Activated CD8-positive, alpha-beta T cell treated with anti-CD3 and anti-CD28 coated beads for 36 hours (primary cell): ENCODE measurements at regions not wholly inside any gene's neighbourhood (a gene's known extent, or its start where the extent isn't known, plus 50 kb on each side); places are given as distances from the start of the nearest gene placed in this dataset.
"Not testable (repeated sequence)": the region's sequence is repeated elsewhere in the genome, so short reads cannot be mapped to it uniquely, and the experiment has no call there.

Experiments used
- ATAC-seq: fragments of 200-7000 bp; cut with Tn5 transposase; one replicate; pipeline ENCODE4 v1.10.0; 2021; ENCODE audit warnings: mild to moderate bottlenecking, moderate library complexity
- CTCF ChIA-PET: fragments of 350-600 bp; sonication (Branson Sonifier 250); formaldehyde crosslinking; loops from one replicate; lab custom pipeline; 2021; ENCODE audit warnings: antibody characterized with exemption; lab: Charles Lee
- POLR2A ChIA-PET: fragments of 350-600 bp; sonication (Branson Sonifier 250); formaldehyde crosslinking; loops from one replicate; lab custom pipeline; 2021; ENCODE audit warnings: antibody characterized with exemption; lab: Charles Lee
- DNase-seq: peaks from one replicate; pipeline ENCODE4 v3.0.0-alpha.2; 2020
- H3K27ac Mint-ChIP-seq: one replicate; pipeline ENCODE4 v1.8.0; 2021; ENCODE audit warnings: mild to moderate bottlenecking, mixed read lengths
- H3K27me3 Mint-ChIP-seq: one replicate; pipeline ENCODE4 v1.8.0; 2021; ENCODE audit warnings: mixed read lengths
- H3K36me3 Mint-ChIP-seq: one replicate; pipeline ENCODE4 v1.8.0; 2021; ENCODE audit warnings: low read depth, mixed read lengths
- H3K4me1 Mint-ChIP-seq: one replicate; pipeline ENCODE4 v1.8.0; 2021; ENCODE audit warnings: low read depth, mixed read lengths
- H3K4me3 Mint-ChIP-seq: one replicate; pipeline ENCODE4 v1.8.0; 2021; ENCODE audit warnings: mild to moderate bottlenecking, moderate library complexity, mixed read lengths
- H3K9me3 Mint-ChIP-seq: one replicate; pipeline ENCODE4 v1.8.0; 2021; ENCODE audit warnings: mixed read lengths
- CTCF ChIP-seq: fragments of 200-600 bp; IDR thresholded peaks from one replicate; pipeline ENCODE4 v1.8.0; 2022; ENCODE audit warnings: antibody characterized with exemption, mild to moderate bottlenecking
- intact Hi-C: fragments of 100-400 bp; cut with micrococcal nuclease; formaldehyde crosslinking; loops from one replicate; pipeline ENCODE4 v1.10.0; 2022

GRCh38 chr7:136103545-136104268, 126.5 kb upstream of the MTPN start:
- Mint-ChIP-seq H3K27me3 (no peaks in the 10 kb centered on the region), H3K4me1 (no peaks in the 10 kb centered on the region), H3K27ac (no peak overlapping the region), H3K9me3 (peaks cover 11% of the 10 kb centered on the region), H3K36me3 (peaks cover 4% of the 10 kb centered on the region), H3K4me3 (no peak overlapping the region)
- intact Hi-C loops: no loop called here
- ATAC-seq (no peak), DNase-seq (no peak)
- CTCF ChIA-PET: interaction anchor here (2.4 kb wide), 1 partner anchor 11 kb away, joined by 10 read pairs; no protein-coding TSS in a partner anchor
- no peak for TF ChIP-seq CTCF
- POLR2A ChIA-PET: no interaction called here

- H3K36me3 Mint-ChIP-seq: no peaks in the 10 kb centered on the region
- no peaks in the 10 kb centered on the region for H3K27me3 Mint-ChIP-seq
- DNase-seq: no peak
- ChIA-PET CTCF (interaction anchor here (2.4 kb wide), 1 partner anchor 12 kb away, joined by 10 read pairs; no protein-coding TSS in a partner anchor), POLR2A (no interaction called here)
- H3K9me3 Mint-ChIP-seq: peaks cover 11% of the 10 kb centered on the region
- ATAC-seq: no peak
- H3K4me3 Mint-ChIP-seq: no peak overlapping the region
- no peak for TF ChIP-seq CTCF
- intact Hi-C loops: no loop called here
- H3K27ac Mint-ChIP-seq: no peak overlapping the region
- no peaks in the 10 kb centered on the region for H3K4me1 Mint-ChIP-seq
These were observed 125.7 kb upstream of the MTPN start for GRCh38 chr7:136102881-136103280.

- H3K36me3 Mint-ChIP-seq, POLR2A ChIA-PET, H3K4me1 Mint-ChIP-seq, H3K27ac Mint-ChIP-seq, ATAC-seq, intact Hi-C loops, H3K4me3 Mint-ChIP-seq, DNase-seq, H3K9me3 Mint-ChIP-seq, H3K27me3 Mint-ChIP-seq, CTCF ChIA-PET: not testable (repeated sequence)
These were observed 115.6 kb upstream of the MTPN start for GRCh38 chr7:136092714-136093113.

GRCh38 chr7:136087881-136088280, 110.7 kb upstream of the MTPN start:
- Mint-ChIP-seq H3K9me3 (no peaks in the 10 kb centered on the region), H3K36me3 (peaks cover under 1% of the 10 kb centered on the region), H3K27me3 (peaks cover 5% of the 10 kb centered on the region), H3K4me3 (no peak overlapping the region), H3K4me1 (no peaks in the 10 kb centered on the region), H3K27ac (no peak overlapping the region)
- ATAC-seq (no peak), DNase-seq (no peak)
- intact Hi-C loops: no loop called here
- POLR2A ChIA-PET: no interaction called here
- CTCF ChIA-PET: no interaction called here
- TF ChIP-seq CTCF: no peak

- H3K9me3 Mint-ChIP-seq: no peaks in the 10 kb centered on the region
- ATAC-seq (peak; percentile 78), DNase-seq (peak; percentile 19)
- no peak overlapping the region for H3K27ac Mint-ChIP-seq
- ChIA-PET POLR2A (no interaction called here), CTCF (no interaction called here)
- no peak overlapping the region for H3K4me3 Mint-ChIP-seq
- H3K36me3 Mint-ChIP-seq: no peaks in the 10 kb centered on the region
- intact Hi-C loops: no loop called here
- TF ChIP-seq CTCF: no peak
- peaks cover 5% of the 10 kb centered on the region for H3K27me3 Mint-ChIP-seq
- H3K4me1 Mint-ChIP-seq: no peaks in the 10 kb centered on the region
These were observed 109.6 kb upstream of the MTPN start for GRCh38 chr7:136086712-136087111.
